ENCODE measurements at regions not wholly inside any gene's neighbourhood (a gene's known extent, or its start where the extent isn't known, plus 50 kb on each side); places are given as distances from the start of the nearest gene placed in this dataset.

- no peak for DNase-seq
- H3K27me3 ChIP-seq (ENCODE audit: low read depth): no peaks in the 10 kb centered on the region
- H3K4me3 ChIP-seq: no peak overlapping the region
- H3K27ac ChIP-seq: no peak overlapping the region
- TF ChIP-seq CTCF (IDR thresholded peaks at IDR 0.05): no peak
- H3K36me3 ChIP-seq: no peaks in the 10 kb centered on the region
- ATAC-seq: no peak
- no peaks in the 10 kb centered on the region for H3K4me1 ChIP-seq
- intact Hi-C loops (cut with DNase I): no loop called here
- no peaks in the 10 kb centered on the region for H3K9me3 ChIP-seq
Observed at GRCh38 chr6:113388996-113389395, 468.1 kb upstream of the MARCKS start.

- ATAC-seq: no peak
Observed at GRCh38 chr6:113392551-113393055, 464.5 kb upstream of the MARCKS start.

GRCh38 chr6:113394216-113394615 lies 462.9 kb upstream of the MARCKS start:
- H3K4me3 ChIP-seq: no peak overlapping the region
- no peaks in the 10 kb centered on the region for H3K36me3 ChIP-seq
- intact Hi-C loops (cut with DNase I): no loop called here
- DNase-seq (no peak), ATAC-seq (no peak)
- H3K27me3 ChIP-seq (ENCODE audit: low read depth): no peaks in the 10 kb centered on the region
- no peaks in the 10 kb centered on the region for H3K4me1 ChIP-seq
- no peak for TF ChIP-seq CTCF (IDR thresholded peaks at IDR 0.05)
- H3K9me3 ChIP-seq: no peaks in the 10 kb centered on the region
- no peak overlapping the region for H3K27ac ChIP-seq

More at GRCh38 chr6:113392551-113393055, 464.5 kb upstream of the MARCKS start:
- no peaks in the 10 kb centered on the region for H3K36me3 ChIP-seq
- no peaks in the 10 kb centered on the region for H3K9me3 ChIP-seq
- H3K27ac ChIP-seq: no peak overlapping the region
- H3K4me3 ChIP-seq: no peak overlapping the region
- TF ChIP-seq CTCF (IDR thresholded peaks at IDR 0.05): no peak
- H3K27me3 ChIP-seq (ENCODE audit: low read depth): no peaks in the 10 kb centered on the region
- intact Hi-C loops (cut with DNase I): no loop called here
- DNase-seq: no peak
- H3K4me1 ChIP-seq: no peaks in the 10 kb centered on the region

- no peaks in the 10 kb centered on the region for H3K4me1 ChIP-seq
- no peaks in the 10 kb centered on the region for H3K36me3 ChIP-seq
- no peak overlapping the region for H3K27ac ChIP-seq
- H3K27me3 ChIP-seq (ENCODE audit: low read depth): no peaks in the 10 kb centered on the region
- TF ChIP-seq CTCF (IDR thresholded peaks at IDR 0.05): no peak
- no peak for ATAC-seq
- no peak overlapping the region for H3K4me3 ChIP-seq
- DNase-seq: no peak
- H3K9me3 ChIP-seq: no peaks in the 10 kb centered on the region
- intact Hi-C loops (cut with DNase I): no loop called here
Observed at GRCh38 chr6:113394729-113395128, 462.4 kb upstream of the MARCKS start.

- H3K4me1 ChIP-seq: no peaks in the 10 kb centered on the region
- intact Hi-C loops (cut with DNase I): no loop called here
- DNase-seq (no peak), ATAC-seq (no peak)
- no peak overlapping the region for H3K4me3 ChIP-seq
- H3K27me3 ChIP-seq (ENCODE audit: low read depth): no peaks in the 10 kb centered on the region
- no peaks in the 10 kb centered on the region for H3K9me3 ChIP-seq
- TF ChIP-seq CTCF (IDR thresholded peaks at IDR 0.05): no peak
- H3K36me3 ChIP-seq: no peaks in the 10 kb centered on the region
- H3K27ac ChIP-seq: no peak overlapping the region
Observed at GRCh38 chr6:113396730-113397129, 460.4 kb upstream of the MARCKS start.

- Histone ChIP-seq H3K4me1 (no peaks in the 10 kb centered on the region), H3K36me3 (no peaks in the 10 kb centered on the region), H3K4me3 (no peak overlapping the region), H3K9me3 (no peaks in the 10 kb centered on the region), H3K27me3 (ENCODE audit: low read depth) (no peaks in the 10 kb centered on the region), H3K27ac (no peak overlapping the region)
- TF ChIP-seq CTCF (IDR thresholded peaks at IDR 0.05): no peak
- ATAC-seq: no peak
- DNase-seq: no peak
- intact Hi-C loops (cut with DNase I): no loop called here
Observed at GRCh38 chr6:113397236-113397635, 459.9 kb upstream of the MARCKS start.
